Uterus (tissue), 2 donors: ENCODE measurements at regions not wholly inside any gene's neighbourhood (a gene's known extent, or its start where the extent isn't known, plus 50 kb on each side); places are given as distances from the start of the nearest gene placed in this dataset.
"Not testable (repeated sequence)": the region's sequence is repeated elsewhere in the genome, so short reads cannot be mapped to it uniquely, and the experiment has no call there.

ENCODE experiments used
- CTCF ChIP-seq, 4 experiments: fragments of 200-600 bp in 2 of 4; fragments of 450-650 bp in 2 of 4; sonication (generic) in 2 of 4; IDR thresholded peaks; one replicate each; pipeline ENCODE4 v1.5.1; 2016 to 2019; ENCODE audit warnings: antibody characterized with exemption in 4 of 4, mild to moderate bottlenecking in 2 of 4, moderate library complexity in 1 of 4
- POLR2A ChIP-seq, 2 donors: fragments of 450-650 bp; IDR thresholded peaks; one replicate each; pipeline ENCODE4 v1.6.1; 2016; ENCODE audit warnings: antibody characterized with exemption in 2 of 2, mild to moderate bottlenecking in 1 of 2, moderate library complexity in 1 of 2

- TF ChIP-seq CTCF, POLR2A (IDR thresholded peaks at IDR 0.05): not testable (repeated sequence)
Observed at GRCh38 chr1:223999761-224000160, 114.2 kb upstream of the FBXO28 start.
